ENCODE measurements at regions not wholly inside any gene's neighbourhood (a gene's known extent, or its start where the extent isn't known, plus 50 kb on each side); places are given as distances from the start of the nearest gene placed in this dataset.
"Not testable (repeated sequence)": the region's sequence is repeated elsewhere in the genome, so short reads cannot be mapped to it uniquely, and the experiment has no call there.

DNA sequence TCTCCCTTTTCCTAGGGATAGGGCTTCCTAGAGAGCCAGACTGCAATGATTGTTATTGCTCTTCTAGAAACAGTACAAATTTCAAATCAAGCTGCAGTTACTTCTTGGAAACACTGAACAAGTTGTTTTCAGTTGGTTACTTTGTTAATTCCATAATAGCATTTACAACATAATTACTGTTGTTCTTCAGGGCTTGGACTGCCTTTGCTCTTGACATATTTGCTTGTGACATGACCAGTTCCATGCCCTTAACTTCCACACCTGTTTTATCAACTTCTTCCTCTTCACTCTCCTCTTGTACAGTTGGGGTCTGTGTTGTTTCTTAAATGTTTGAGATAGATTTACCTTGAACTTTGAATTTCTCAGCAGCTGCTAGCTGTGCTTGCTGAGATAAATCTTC is 104.4 kb downstream of the SEC23IP start:
- DNase-seq (ENCODE audit: low read depth), result no peak

DNA sequence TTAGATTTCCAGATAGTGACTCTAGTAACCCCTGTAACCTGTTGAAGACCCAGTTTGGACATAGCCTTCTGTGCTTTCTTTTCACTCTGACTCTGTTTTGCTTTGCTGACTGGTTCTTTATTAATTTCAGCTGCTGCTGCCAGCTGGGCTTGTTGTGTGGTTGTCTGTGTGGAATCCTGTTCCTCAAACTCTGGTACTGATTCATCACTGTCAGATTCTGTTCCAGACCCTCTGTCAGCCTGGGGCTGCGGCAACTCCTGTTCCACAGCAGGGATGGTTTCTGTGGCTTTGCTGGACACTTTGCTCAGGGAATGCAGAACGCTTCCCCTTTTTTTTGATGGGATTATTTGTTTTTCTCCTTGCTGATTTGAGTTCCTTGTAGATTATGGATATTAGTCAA is 104.9 kb downstream of the SEC23IP start:
- no peak for DNase-seq (ENCODE audit: low read depth)

DNA sequence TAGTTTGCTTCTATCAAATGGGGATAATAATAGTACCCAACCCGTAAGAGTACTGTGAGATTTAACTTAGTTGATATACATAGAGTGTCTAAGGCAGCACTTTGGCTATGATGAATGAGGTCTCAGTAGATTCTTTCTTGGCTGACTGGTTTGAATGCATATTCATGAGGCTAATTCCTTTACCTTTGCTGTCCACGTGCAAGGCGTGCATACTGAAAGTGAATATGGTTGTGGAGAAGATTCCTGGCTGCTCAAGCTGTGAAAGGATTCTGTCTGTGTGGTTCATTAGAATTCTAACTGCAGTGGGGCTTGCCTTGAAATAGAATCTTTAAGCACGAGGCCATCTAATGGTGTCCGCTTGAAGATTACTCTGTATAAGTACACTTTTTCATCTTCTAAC is 110.3 kb downstream of the SEC23IP start:
- DNase-seq (ENCODE audit: low read depth), result no peak

DNA sequence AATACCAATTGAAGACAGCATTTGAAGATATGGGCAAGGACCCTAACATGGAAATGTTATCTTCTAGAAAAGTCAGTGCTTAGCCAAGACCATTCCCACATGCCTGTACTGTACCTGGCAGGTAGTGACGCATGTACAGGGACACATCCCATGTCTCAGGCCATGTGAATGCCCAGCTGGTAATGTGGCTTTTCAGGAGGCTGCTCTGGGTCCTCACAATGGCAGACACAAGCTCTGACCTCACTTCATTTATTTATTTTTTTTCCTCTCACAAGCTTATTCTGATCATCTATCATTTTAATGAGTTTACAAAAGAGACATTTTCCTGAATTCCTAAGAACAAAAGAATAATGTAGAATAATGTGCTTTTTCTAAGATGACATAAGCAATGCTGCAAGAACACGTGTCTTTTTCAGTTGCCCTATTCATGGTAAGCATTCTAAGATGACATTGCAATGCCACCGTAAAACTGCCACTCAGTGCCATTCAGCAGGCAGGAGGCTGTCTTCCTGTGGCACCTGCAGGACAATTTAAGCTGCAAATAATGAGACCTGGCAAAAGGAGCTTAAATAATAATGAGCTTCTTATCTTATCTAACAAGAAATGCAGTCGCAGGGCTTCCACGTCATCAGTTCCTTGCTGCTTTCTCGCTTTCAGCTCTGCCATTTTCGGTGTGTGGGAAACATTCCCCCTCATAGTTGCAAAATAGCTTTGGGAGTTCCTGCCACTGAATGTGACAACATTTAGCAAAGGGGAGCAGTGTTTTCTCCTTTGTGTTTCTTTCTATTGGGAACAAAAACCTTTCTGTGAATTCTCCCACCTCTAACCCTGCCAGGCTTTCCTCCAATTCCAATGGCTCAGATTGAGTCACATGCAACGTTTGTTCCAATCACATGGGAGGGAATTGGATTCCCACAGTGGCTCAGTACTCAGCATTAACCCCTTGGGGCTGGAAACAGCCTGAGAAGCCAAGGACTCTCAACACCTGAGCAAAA is 113.0 kb downstream of the SEC23IP start:
- DNase-seq (ENCODE audit: low read depth), result no peak

DNA sequence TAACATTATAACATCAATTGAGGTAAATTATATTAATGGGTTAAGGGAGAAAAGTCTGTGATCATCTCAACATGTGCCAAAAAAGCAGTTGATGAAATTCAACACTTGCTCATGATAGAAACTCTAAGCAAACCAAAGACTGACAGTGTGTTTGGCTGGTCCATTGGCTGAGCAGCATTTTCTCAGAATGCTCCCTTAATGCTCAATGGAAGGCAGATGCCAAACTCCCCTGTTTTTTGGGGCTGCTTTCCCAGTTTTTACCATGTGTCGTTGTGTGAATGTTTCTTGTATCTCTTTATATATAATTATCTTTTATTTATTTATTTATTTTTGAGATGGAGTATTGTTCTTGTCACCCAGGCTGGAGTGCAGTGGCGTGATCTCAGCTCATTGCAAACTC is 114.7 kb downstream of the SEC23IP start:
- no peak for DNase-seq (ENCODE audit: low read depth)

DNA sequence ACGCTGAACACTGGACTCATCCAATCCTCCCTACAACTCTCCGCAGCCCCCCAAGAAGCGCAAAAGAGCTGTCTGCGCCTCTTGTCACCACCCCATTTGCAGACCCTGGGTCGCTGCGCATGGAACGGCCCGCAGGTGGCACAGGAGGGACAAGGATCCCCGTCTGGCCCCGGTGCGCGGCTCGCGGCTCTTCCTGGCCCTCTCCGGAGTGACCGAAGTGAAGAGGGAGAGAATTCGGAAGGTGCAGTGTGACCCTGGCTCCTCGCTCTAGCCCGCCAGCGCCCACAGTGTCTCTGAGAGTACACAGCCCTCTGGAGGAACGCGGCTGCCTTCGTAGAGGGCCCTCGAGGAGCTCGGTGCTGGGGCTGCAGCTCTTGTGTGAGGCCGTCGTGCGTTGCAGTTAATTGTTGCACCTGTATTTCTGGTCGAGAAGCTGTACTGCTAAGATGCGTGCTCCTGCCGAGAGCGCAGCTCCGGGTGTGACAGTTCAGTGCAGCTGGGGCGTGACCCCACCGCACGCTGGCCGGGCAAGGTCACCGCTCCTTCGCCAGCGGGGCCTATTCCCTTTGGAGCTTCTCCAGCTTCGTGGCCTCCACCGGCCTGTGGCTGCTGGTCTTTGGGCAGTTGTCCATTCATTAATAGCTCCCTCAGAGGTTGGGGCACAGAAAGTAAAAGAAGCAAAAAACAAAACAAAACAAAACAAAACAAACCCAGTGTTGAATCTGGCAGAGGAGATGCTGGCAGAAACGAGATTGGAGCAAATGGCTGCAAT is 119.0 kb downstream of the SEC23IP start:
- DNase-seq (ENCODE audit: low read depth), result no peak

DNA sequence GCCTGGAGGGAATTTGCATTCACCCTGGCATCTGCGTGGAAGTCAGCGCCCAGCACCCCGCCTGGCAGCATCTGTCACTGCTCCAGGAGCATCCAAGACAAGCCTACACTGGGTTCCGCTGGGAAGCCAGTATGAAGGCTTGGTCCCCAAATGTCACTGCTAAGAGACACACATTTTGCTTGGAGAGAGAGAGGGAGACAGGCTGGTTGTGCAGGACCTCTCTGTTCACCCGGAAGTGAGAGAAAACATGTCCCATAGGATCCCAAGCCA is 119.5 kb downstream of the SEC23IP start:
- no peak for DNase-seq (ENCODE audit: low read depth)

DNA sequence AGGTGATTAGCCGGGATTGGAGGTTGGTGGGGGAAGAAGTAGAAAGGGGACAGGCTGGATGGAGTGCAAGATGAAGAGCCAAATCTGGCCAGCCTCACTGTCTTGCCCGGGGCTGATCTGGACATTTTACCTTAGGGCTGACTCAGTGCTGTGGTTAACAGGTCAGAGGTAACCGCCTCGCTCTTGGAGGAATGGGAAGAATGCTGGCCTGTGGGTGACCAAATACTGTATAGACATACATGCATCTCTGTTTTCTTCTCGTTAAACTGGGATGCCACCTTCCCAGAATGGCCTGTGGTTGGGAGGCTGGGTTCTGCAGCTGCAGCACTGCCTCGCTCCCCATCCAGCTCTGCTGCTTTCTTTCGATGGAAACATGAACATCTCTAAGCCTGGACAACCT is 120.0 kb downstream of the SEC23IP start:
- DNase-seq (ENCODE audit: low read depth), result no peak

DNA sequence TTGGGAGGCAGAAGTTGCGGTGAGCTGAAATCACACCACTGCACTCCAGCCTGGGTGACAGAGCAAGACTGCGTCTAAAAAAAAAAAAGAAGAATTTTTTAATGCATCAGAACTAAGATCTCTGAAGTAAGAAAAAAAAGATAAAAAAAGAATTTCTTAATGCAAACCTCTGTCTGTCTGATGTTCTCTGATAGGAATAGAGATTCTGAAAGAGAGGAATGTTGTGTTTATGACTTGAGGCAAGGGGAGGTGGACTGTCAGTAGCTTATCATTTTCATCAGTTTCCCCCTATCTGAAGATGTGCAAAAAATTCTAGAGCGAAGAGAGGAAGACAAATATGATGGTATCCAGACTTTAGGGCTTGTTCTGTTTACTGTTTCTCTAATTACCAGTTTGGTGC is 121.5 kb downstream of the SEC23IP start:
- no peak for DNase-seq (ENCODE audit: low read depth)

DNA sequence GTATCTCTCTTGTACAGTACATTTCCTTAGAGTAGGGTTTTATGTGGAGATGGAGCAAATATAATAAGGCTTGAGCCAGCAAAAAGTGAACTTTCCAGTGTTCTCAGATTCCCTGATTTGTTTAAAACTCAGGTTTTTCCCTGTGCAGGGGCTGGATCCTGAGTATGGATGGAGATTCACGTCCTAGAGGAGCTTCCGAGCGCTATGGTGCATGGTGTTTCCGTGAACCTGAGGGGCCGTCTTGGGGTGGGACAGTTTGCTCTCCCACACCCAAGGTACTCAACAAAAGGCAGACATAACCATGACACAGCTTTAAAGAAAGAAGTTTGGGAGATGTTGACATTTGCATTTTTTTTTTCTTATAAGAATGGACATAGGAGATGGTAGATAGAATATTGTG is 122.5 kb downstream of the SEC23IP start:
- no peak for DNase-seq (ENCODE audit: low read depth)

DNA sequence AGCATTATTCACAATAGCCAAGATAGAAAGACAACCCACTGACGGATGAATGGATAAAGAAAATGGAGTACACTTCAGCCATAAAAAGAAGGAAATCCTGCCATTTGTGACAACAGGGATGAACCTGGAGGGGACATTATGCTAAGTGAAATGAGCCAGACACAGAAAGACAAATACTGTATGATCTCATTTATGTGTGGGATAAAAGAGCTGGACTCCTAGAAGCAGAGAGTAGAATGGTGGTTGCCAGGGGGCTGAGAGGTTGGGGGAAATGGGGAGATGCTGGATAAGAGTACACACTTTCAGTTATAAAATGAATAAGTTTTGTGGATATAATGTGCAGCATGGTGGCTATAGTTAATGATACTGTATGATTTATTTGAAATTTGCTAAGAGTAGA is 124.4 kb downstream of the SEC23IP start:
- no peak for DNase-seq (ENCODE audit: low read depth)

DNA sequence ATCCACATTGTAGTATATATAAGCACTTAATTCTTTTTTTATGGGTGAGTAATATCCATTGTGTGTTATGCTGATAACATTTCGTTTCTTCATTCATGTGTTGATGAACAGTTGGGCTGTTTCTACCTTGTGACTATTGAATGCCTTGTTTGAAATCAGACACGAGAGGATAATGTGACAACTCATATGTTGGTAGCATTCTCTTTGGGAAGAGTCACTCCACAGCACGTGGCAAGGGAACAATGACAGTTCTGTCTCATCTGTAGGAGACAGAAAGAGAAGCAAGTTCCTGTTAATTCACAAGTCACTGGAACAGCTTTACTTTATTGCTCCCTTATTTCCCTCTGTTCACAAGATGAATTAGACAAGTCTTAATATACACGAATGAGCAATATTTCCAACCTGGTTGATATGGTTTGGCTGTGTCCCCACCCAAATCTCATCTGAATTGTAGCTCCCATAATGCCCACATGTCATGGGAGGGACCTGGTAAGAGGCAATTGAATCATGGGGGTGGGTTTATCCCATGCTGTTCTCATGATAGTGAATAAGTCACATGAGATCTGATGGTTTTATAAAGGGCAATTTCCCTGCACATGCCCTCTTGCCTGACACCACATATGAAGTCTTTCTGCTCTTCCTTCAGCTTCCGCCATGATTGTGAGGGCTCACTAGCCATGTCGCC is 125.3 kb downstream of the SEC23IP start:
- DNase-seq (ENCODE audit: low read depth), result no peak

DNA sequence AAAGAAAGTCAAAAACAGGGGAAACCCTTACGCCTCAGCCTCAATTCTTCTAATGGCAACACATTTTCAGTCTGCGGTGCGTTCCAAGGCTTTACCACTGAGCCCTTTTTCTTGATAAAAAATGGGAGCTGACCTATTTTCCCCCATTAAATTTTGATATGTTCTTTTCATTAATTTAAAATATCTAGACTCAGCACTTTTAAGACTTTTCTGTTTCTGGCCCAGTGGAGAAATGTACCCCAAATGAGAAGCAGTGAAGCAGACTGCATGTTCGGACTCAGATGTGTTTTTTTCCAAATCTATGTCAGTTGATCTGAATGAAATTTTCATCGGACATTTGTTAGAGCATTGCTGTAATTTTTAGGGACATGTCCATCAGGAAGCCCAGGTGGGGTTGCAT is 126.2 kb downstream of the SEC23IP start:
- DNase-seq (ENCODE audit: low read depth), result no peak

DNA sequence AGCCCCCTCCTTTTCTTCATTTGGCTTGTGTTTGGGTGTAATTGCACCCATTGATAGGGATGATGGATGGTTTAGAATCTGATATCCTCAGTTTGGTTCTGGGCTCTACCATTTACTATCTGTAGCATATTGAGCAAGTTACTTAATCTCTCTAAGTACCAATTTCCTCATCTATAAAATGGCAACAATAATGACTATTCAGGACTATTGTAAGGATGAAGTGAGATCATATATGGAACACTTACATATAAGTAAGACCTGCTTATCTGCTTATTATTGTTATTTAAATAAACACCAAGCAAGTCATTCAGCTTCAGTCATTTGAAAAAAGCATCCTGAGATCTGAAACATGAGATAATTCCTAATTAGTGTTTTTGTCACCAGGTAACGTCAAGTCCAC is 127.0 kb downstream of the SEC23IP start:
- no peak for DNase-seq (ENCODE audit: low read depth)

DNA sequence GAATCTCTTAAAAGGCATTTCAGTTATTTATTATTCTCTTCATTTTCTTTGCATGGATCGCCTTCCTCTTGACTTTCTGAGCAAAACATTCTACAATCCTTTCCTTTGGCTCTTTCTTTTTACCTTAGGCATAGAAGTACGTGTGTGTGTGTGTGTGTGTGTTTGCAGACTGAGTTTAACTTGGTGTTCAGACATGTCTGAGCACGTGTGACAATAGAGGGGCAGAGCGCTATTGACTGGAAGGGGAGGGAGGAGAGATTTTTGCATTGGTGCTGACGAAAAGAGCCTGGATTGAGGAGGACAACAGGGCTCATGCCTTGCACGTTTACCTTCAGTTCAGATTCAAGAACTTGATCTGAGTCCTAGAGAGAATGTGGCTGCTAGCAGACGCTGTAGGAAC is 129.8 kb downstream of the SEC23IP start:
- DNase-seq (ENCODE audit: low read depth), result no peak

DNA sequence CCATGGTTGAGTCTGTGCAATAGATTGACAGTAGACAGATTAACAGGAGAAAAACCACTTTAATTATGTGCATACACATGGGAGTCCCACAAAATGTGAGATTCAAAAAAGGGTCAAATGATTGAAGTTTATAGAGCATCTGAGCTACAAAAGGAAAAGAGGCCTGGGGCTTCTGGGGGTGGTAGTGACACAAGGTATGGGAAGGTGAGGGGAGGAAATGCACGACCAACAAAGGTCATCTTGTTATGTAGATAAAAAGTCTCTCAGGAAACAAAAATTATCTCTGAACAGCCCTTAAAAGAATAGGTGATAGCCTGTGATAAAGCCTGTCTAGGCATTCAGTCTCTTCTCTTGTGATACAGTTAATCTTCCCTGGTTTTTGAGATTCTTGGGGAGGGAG is 141.7 kb downstream of the SEC23IP start:
- no peak for DNase-seq (ENCODE audit: low read depth)

DNA sequence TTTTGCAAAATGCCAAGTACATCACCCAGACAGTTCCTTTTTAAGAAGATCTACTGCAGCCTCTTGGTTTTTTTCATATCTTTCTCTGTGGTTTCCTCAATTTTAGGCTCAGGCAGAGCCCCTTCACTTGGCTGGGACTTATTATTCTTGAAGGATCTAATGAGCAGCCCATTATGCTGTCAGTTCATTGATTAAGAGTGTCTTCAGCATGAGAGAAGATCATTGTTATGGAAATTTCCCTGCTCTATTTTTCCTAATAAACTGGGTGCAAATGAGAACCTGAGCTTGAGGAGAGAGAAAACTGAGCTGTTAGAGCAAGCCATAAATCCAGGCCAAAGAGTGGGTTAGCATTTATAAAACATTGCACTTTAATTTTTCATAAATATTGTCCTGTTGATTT is 146.5 kb downstream of the SEC23IP start:
- no peak for DNase-seq (ENCODE audit: low read depth)

DNA sequence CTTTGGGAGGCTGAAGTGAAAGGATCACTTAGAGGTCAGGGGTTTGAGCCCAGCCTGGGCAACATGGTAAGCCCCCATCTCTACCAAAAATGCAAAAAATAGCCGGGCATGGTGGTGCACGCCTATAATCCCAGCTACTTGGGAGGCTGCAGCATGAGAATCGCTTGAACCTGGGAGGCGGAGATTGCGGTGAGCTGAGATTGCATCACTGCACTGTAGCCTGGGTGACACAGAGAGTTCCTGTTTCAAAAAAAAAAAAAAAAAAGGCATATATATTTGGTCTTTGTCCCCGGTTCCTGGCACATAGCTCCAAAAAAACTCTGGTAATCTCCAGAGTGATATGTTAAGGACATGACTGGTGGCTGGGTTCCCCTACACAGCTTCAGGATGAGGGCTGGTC is 147.3 kb downstream of the SEC23IP start:
- DNase-seq (ENCODE audit: low read depth), result no peak

DNA sequence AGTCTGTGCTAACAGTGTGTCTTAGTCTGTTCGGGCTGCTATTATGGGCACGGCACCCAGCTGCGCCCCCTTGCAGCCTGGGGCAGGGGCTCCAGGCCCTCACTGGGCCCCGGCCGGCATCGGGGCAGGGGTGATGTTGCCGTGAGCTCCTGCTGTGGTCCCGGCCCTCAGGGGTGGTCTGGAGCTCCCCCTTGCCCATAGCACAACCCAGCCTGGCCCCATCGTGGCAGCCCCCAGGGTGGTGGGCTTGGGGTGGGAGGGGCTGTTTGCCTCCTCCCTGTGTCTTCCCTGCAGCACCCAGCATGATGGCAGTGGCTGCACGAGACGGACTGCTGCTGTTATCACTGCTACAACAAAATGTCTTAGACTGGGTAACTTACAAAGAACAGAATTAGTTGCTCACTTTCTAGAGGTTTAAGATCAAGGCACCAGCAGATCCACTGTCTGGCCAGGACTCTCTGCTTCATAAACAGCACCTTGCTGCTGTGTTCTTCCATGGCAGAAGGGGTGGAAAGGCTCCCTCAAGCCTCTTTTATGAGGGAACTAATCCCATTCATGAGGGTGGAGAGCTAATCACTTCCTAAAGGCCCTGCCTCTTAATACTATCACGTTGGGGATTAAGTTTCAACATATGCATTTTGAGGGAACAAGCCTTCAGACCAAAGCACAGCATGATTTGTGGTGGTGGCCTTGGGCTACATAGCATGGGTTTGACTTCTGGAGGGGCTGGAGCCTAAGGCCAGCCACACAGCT is 149.5 kb downstream of the SEC23IP start:
- DNase-seq (ENCODE audit: low read depth), result no peak

DNA sequence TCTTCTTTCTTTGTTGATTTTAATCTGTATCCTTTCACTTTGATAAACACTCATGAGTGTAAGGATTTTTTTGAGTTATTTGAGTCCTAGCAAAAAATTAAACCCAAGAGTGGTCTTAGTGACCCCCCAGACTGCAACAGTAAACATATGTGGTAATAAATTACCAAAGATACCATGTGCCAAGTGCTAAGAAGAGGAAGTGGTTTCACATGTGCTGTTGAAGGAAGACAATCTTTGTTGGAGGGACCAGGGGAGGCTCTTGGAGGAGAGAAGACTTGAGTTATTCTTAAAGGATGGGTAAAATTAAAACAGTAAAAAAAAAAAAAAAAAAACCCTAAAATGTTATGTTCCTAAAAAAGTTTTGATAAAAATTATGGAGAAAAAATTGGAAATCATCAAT is 150.2 kb downstream of the SEC23IP start:
- DNase-seq (ENCODE audit: low read depth), result no peak

DNA sequence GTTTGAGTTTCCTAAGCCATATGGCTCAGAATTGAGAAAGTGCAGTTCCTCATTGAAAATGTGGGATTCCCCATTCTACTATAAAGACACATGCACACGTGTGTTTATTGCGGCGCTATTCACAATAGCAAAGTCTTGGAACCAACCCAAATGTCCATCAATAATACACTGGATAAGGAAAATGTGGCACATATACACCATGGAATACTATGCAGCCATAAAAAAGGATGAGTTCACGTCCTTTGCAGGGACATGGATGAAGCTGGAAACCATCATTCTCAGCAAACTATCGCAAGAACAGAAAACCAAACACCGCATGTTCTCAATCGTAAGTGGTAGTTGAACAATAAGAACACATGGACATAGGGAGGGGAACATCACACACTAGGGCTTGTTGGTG is 154.8 kb downstream of the SEC23IP start:
- DNase-seq (ENCODE audit: low read depth), result not testable (repeated sequence)

DNA sequence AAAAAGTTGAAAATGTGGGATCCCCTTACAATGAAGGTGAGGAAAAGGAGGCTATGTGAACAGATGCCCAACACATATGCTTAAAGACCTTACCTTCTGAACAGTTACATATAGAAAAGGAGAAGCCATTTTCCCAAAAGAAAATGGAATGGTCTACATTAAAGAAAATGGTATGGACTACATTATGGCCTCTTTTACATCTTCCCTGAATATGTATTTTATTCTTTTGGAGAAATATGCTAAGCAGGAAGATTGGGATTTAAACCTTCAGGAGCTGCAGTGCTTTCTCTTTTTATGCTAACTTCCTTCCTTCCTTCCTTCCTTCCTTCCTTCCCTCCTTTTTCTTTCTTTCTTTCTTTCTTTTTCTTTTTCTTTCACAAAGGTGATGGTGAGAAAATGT is 155.4 kb downstream of the SEC23IP start:
- DNase-seq (ENCODE audit: low read depth), result no peak
